RWPE1 (cell line): ENCODE measurements at regions not wholly inside any gene's neighbourhood (a gene's known extent, or its start where the extent isn't known, plus 50 kb on each side); places are given as distances from the start of the nearest gene placed in this dataset.

Experiments
- CTCF ChIA-PET: fragments of 350-600 bp; sonication (Branson Sonifier 250); formaldehyde crosslinking; extraction: SDS; loops from one replicate; lab custom pipeline; 2021; lab: Yijun Ruan, JAX
- POLR2A ChIA-PET: fragments of 400-600 bp; formaldehyde crosslinking; extraction: SDS; loops from one replicate; lab custom pipeline; 2020; ENCODE audit warnings: antibody characterized with exemption; ENCODE audit not compliant: low non-redundant PET; lab: Yijun Ruan, JAX
- DNase-seq: peaks from one replicate; pipeline ENCODE4 v3.0.0; 2012; ENCODE audit warnings: low spot score
- H3K27ac ChIP-seq: fragments of 450-650 bp; 2 replicates; pipeline ENCODE4 v1.5.1; 2017
- CTCF ChIP-seq: fragments of 450-650 bp; conservative IDR thresholded peaks from 2 replicates; pipeline ENCODE4 v1.5.1; 2017; ENCODE audit warnings: low read depth, mild to moderate bottlenecking

GRCh38 chr15:69916169-69916785, 181.4 kb downstream of the TLE3 start:
- no peak for DNase-seq
- no peak overlapping the region for H3K27ac ChIP-seq
- no peak for TF ChIP-seq CTCF
- ChIA-PET CTCF (interaction anchor here (0.5 kb wide), 1 partner anchor 204 kb away, joined by 3 read pairs; no protein-coding TSS in a partner anchor), POLR2A (no interaction called here)

- no peak for TF ChIP-seq CTCF
- DNase-seq: no peak
- CTCF ChIA-PET: no interaction called here
- H3K27ac ChIP-seq: no peak overlapping the region
- POLR2A ChIA-PET: no interaction called here
These were observed 180.7 kb downstream of the TLE3 start for GRCh38 chr15:69917056-69917455.

GRCh38 chr15:69919816-69920215, 177.9 kb downstream of the TLE3 start:
- CTCF ChIA-PET: no interaction called here
- POLR2A ChIA-PET: no interaction called here
- no peak overlapping the region for H3K27ac ChIP-seq
- DNase-seq: no peak
- TF ChIP-seq CTCF: no peak

- TF ChIP-seq CTCF: no peak
- no peak overlapping the region for H3K27ac ChIP-seq
- ChIA-PET POLR2A (no interaction called here), CTCF (no interaction called here)
- DNase-seq: no peak
These were observed 177.5 kb downstream of the TLE3 start for GRCh38 chr15:69920221-69920620.

GRCh38 chr15:69921626-69922619, 175.8 kb downstream of the TLE3 start:
- CTCF ChIA-PET: no interaction called here
- POLR2A ChIA-PET: no interaction called here
- H3K27ac ChIP-seq: no peak overlapping the region
- TF ChIP-seq CTCF: no peak
- DNase-seq: no peak

GRCh38 chr15:69924531-69924930, 173.2 kb downstream of the TLE3 start:
- POLR2A ChIA-PET: no interaction called here
- CTCF ChIA-PET: no interaction called here
- DNase-seq: no peak
- no peak overlapping the region for H3K27ac ChIP-seq
- TF ChIP-seq CTCF: no peak
